Neuronal stem cell (in vitro differentiated cells): ENCODE measurements at regions not wholly inside any gene's neighbourhood (a gene's known extent, or its start where the extent isn't known, plus 50 kb on each side); places are given as distances from the start of the nearest gene placed in this dataset.

ENCODE experiments used
- DNase-seq: peaks from one replicate; pipeline ENCODE4 v3.0.0-alpha.2; 2013; ENCODE audit warnings: low spot score
- H2AFZ ChIP-seq: one replicate; pipeline ENCODE4 v1.6.1; 2013; ENCODE audit warnings: mild to moderate bottlenecking, low read length, inconsistent platforms
- H2AK5ac ChIP-seq: 2 replicates; pipeline ENCODE4 v1.6.1; 2013; ENCODE audit warnings: low read depth, mild to moderate bottlenecking, inconsistent platforms, low read length, moderate library complexity, mixed read lengths
- H2BK120ac ChIP-seq: 2 replicates; pipeline ENCODE4 v1.6.1; 2013; ENCODE audit warnings: low read depth, mild to moderate bottlenecking, inconsistent platforms, low read length, moderate library complexity, mixed read lengths
- H2BK12ac ChIP-seq: one replicate; pipeline ENCODE4 v1.6.1; 2013; ENCODE audit warnings: low read length, inconsistent platforms
- H2BK15ac ChIP-seq: 2 replicates; pipeline ENCODE4 v1.6.1; 2013; ENCODE audit warnings: mild to moderate bottlenecking, low read length, inconsistent platforms, mixed read lengths
- H2BK5ac ChIP-seq: one replicate; pipeline ENCODE4 v1.6.1; 2013; ENCODE audit warnings: inconsistent platforms, mild to moderate bottlenecking, low read length, moderate library complexity
- H3K14ac ChIP-seq: one replicate; pipeline ENCODE4 v1.6.1; 2013; ENCODE audit warnings: low read length, inconsistent platforms
- H3K18ac ChIP-seq: 2 replicates; pipeline ENCODE4 v1.6.1; 2013; ENCODE audit warnings: low read length, inconsistent platforms
- H3K23ac ChIP-seq: 2 replicates; pipeline ENCODE4 v1.6.1; 2013; ENCODE audit warnings: low read depth, mild to moderate bottlenecking, mixed read lengths, low read length, inconsistent platforms; ENCODE audit not compliant: poor library complexity
- H3K27ac ChIP-seq: replicated peaks from 3 replicates; pipeline ENCODE4 v1.5.1; 2013; ENCODE audit warnings: low read length, inconsistent platforms
- H3K27me3 ChIP-seq, 3 experiments: 2 replicates each; pipeline ENCODE4 v1.6.1; 2013; ENCODE audit warnings: low read length in 3 of 3, mild to moderate bottlenecking in 2 of 3, inconsistent platforms in 1 of 3, low read depth in 1 of 3, mixed read lengths in 1 of 3, moderate library complexity in 1 of 3; ENCODE audit not compliant: control insufficient read depth in 3 of 3, insufficient read depth in 3 of 3
- H3K36me3 ChIP-seq, 2 donors: replicated peaks in 1 of 2; 2 replicates each; pipeline ENCODE4 v1.6.1; 2013; ENCODE audit warnings: low read length in 2 of 2; ENCODE audit not compliant: control insufficient read depth in 2 of 2, insufficient read depth in 2 of 2
- H3K4ac ChIP-seq: 2 replicates; pipeline ENCODE4 v1.6.1; 2013; ENCODE audit warnings: inconsistent platforms, mild to moderate bottlenecking, low read length, moderate library complexity
- H3K4me1 ChIP-seq, 2 donors: 1 replicate in 1 of 2; 2 replicates in 1 of 2; pipeline ENCODE4 v1.6.1; 2013; ENCODE audit warnings: low read length in 2 of 2, low read depth in 1 of 2; ENCODE audit not compliant: control insufficient read depth in 2 of 2, insufficient read depth in 1 of 2
- H3K4me2 ChIP-seq: one replicate; pipeline ENCODE4 v1.6.1; 2013; ENCODE audit warnings: mild to moderate bottlenecking, low read length, inconsistent platforms; ENCODE audit not compliant: insufficient read depth, poor library complexity, severe bottlenecking
- H3K4me3 ChIP-seq, 2 donors: 2 replicates each; pipeline ENCODE4 v1.5.1; 2013; ENCODE audit warnings: low read length in 2 of 2, mild to moderate bottlenecking in 2 of 2, inconsistent platforms in 1 of 2, moderate library complexity in 1 of 2
- H3K79me1 ChIP-seq: one replicate; pipeline ENCODE4 v1.6.1; 2013; ENCODE audit warnings: low read depth, mild to moderate bottlenecking, inconsistent platforms, low read length, moderate library complexity
- H3K9ac ChIP-seq: one replicate; pipeline ENCODE4 v1.6.1; 2013; ENCODE audit warnings: mild to moderate bottlenecking, low read depth, low read length, inconsistent platforms; ENCODE audit not compliant: poor library complexity
- H3K9me3 ChIP-seq, 2 donors: replicated peaks in 1 of 2; 2 replicates each; pipeline versions ENCODE3 to v1.6.1; 2013; ENCODE audit warnings: low read length in 2 of 2, mild to moderate bottlenecking in 2 of 2, inconsistent platforms in 1 of 2, low read depth in 1 of 2, mixed read lengths in 1 of 2, moderate library complexity in 1 of 2; ENCODE audit not compliant: control insufficient read depth in 2 of 2, insufficient read depth in 1 of 2
- H4K8ac ChIP-seq: one replicate; pipeline ENCODE4 v1.6.1; 2013; ENCODE audit warnings: low read depth, mild to moderate bottlenecking, inconsistent platforms, low read length, moderate library complexity
- H4K91ac ChIP-seq: one replicate; pipeline ENCODE4 v1.6.1; 2013; ENCODE audit warnings: low read length, low read depth, mild to moderate bottlenecking, inconsistent platforms; ENCODE audit not compliant: poor library complexity
- WGBS, 2 donors: extraction: QIAGEN DNeasy Blood & Tissue Kit; methylation state at CpG; one replicate each; pipeline ENCODE4 v1.1.7; 2013; ENCODE audit warnings: missing lambda C conversion rate in 2 of 2, mixed read lengths in 1 of 2; ENCODE audit not compliant: insufficient read length in 2 of 2, insufficient replicate concordance in 1 of 2; ENCODE audit errors: extremely low coverage in 2 of 2; 5-methylcytosine and 5-hydroxymethylcytosine counted together

- Histone ChIP-seq H3K4ac (no peak overlapping the region), H3K27me3 (no peaks in the 10 kb centered on the region), H2BK12ac (no peak overlapping the region), H3K9me3 (peaks cover 0 to 11% of the 10 kb centered on the region in 2 donors), H4K8ac (no peak overlapping the region), H2AFZ (no peak overlapping the region), H2BK120ac (no peak overlapping the region), H2AK5ac (no peak overlapping the region), H3K4me2 (no peak overlapping the region), H4K91ac (no peak overlapping the region), H2BK5ac (no peak overlapping the region), H2BK15ac (no peak overlapping the region), H3K23ac (no peak overlapping the region), H3K4me1 (peaks cover 4 to 8% of the 10 kb centered on the region in 2 donors), H3K14ac (no peak overlapping the region), H3K36me3 (no peaks in the 10 kb centered on the region), H3K4me3 (no peak overlapping the region), H3K9ac (no peak overlapping the region), H3K18ac (no peak overlapping the region), H3K27ac (no peak overlapping the region), H3K79me1 (no peaks in the 10 kb centered on the region)
- no CpG with 5 or more reads among the region's 2 CpGs for WGBS, 2 donors
- DNase-seq = no peak
These were observed 151.5 kb downstream of the VAPA start for GRCh38 chr18:10065296-10065695.

- Histone ChIP-seq H4K8ac (no peak overlapping the region), H3K36me3 (no peaks in the 10 kb centered on the region), H3K23ac (no peak overlapping the region), H3K18ac (no peak overlapping the region), H3K9ac (no peak overlapping the region), H3K27ac (no peak overlapping the region), H2BK5ac (no peak overlapping the region), H3K4me3 (no peak overlapping the region), H3K79me1 (no peaks in the 10 kb centered on the region), H2BK15ac (no peak overlapping the region), H3K4ac (no peak overlapping the region), H3K4me2 (no peak overlapping the region), H3K4me1 (peaks cover 0 to 9% of the 10 kb centered on the region in 2 donors), H2AK5ac (no peak overlapping the region), H3K27me3 (no peaks in the 10 kb centered on the region), H2BK12ac (no peak overlapping the region), H3K9me3 (peaks cover 0 to 11% of the 10 kb centered on the region in 2 donors), H3K14ac (no peak overlapping the region), H2AFZ (no peak overlapping the region), H4K91ac (no peak overlapping the region), H2BK120ac (no peak overlapping the region)
- DNase-seq = no peak
- WGBS, 2 donors = no CpG with 5 or more reads among the region's 19 CpGs
These were observed 154.1 kb downstream of the VAPA start for GRCh38 chr18:10067670-10068659.

- DNase-seq = no peak
- Histone ChIP-seq H2BK5ac (no peak overlapping the region), H2AK5ac (no peak overlapping the region), H3K23ac (no peak overlapping the region), H3K36me3 (no peaks in the 10 kb centered on the region), H3K9ac (no peak overlapping the region), H2BK15ac (no peak overlapping the region), H3K4me2 (no peak overlapping the region), H2BK120ac (no peak overlapping the region), H3K14ac (peak overlapping the region; percentile 77), H3K79me1 (no peaks in the 10 kb centered on the region), H3K27ac (no peak overlapping the region), H3K4me3 (no peak overlapping the region), H3K4ac (no peak overlapping the region), H4K91ac (no peak overlapping the region), H3K27me3 (no peaks in the 10 kb centered on the region), H3K4me1 (peaks cover 0 to 9% of the 10 kb centered on the region in 2 donors), H2BK12ac (no peak overlapping the region), H3K9me3 (peaks cover 0 to 11% of the 10 kb centered on the region in 2 donors), H4K8ac (no peak overlapping the region), H2AFZ (no peak overlapping the region), H3K18ac (no peak overlapping the region)
- WGBS, 2 donors = no CpG with 5 or more reads among the region's 22 CpGs
These were observed 155.2 kb downstream of the VAPA start for GRCh38 chr18:10068766-10069567.

- Histone ChIP-seq H3K4me2 (no peak overlapping the region), H2BK12ac (no peak overlapping the region), H2BK15ac (no peak overlapping the region), H3K23ac (no peak overlapping the region), H2BK5ac (no peak overlapping the region), H2AK5ac (no peak overlapping the region), H3K4me1 (peaks cover 0 to 17% of the 10 kb centered on the region in 2 donors), H3K9ac (no peak overlapping the region), H3K27ac (no peak overlapping the region), H3K14ac (no peak overlapping the region), H3K18ac (no peak overlapping the region), H4K91ac (no peak overlapping the region), H3K4me3 (no peak overlapping the region), H2AFZ (no peak overlapping the region), H3K4ac (no peak overlapping the region), H4K8ac (no peak overlapping the region), H3K9me3 (no peaks in the 10 kb centered on the region), H3K36me3 (no peaks in the 10 kb centered on the region), H3K27me3 (no peaks in the 10 kb centered on the region), H3K79me1 (no peaks in the 10 kb centered on the region), H2BK120ac (no peak overlapping the region)
- WGBS, 2 donors = no CpG with 5 or more reads among the region's 2 CpGs
- DNase-seq = no peak
These were observed 156.8 kb downstream of the VAPA start for GRCh38 chr18:10070561-10071000.
